OCI-LY3 (cell line): ENCODE measurements at regions not wholly inside any gene's neighbourhood (a gene's known extent, or its start where the extent isn't known, plus 50 kb on each side); places are given as distances from the start of the nearest gene placed in this dataset.

Experiments
- H2AFZ ChIP-seq: fragments of 200-600, 300-600 bp; shearing (Covaris generic); 2 replicates; pipeline ENCODE4 v1.6.0; 2014; ENCODE audit warnings: antibody characterized with exemption, low read depth, low read length
- H3K27ac ChIP-seq: fragments of 200-600, 300-600 bp; sonication (generic); 2 replicates; pipeline ENCODE4 v1.5.1; 2014; ENCODE audit warnings: mild to moderate bottlenecking, low read length, moderate library complexity, mixed read lengths
- H3K27me3 ChIP-seq: fragments of 200-600, 300-600 bp; sonication (generic); 2 replicates; pipeline ENCODE4 v1.6.1; 2014; ENCODE audit warnings: low read depth, low read length, mixed read lengths
- H3K36me3 ChIP-seq: fragments of 200-600, 300-600 bp; sonication (generic); replicated peaks from 2 replicates; pipeline ENCODE3; 2014; ENCODE audit warnings: low read depth, low read length, mixed read lengths
- H3K4me1 ChIP-seq: fragments of 300-600, 200-600 bp; sonication (generic); 2 replicates; pipeline ENCODE4 v1.6.1; 2014; ENCODE audit warnings: low read length, mixed read lengths
- H3K4me2 ChIP-seq: fragments of 200-600, 300-600 bp; sonication (generic); 2 replicates; pipeline ENCODE4 v1.6.1; 2014; ENCODE audit warnings: low read length, mixed read lengths
- H3K4me3 ChIP-seq: fragments of 300-600, 200-600 bp; sonication (generic); 2 replicates; pipeline ENCODE4 v1.5.1; 2014; ENCODE audit warnings: antibody characterized with exemption, mild to moderate bottlenecking, low read length, moderate library complexity
- H3K79me2 ChIP-seq: fragments of 300-600, 200-600 bp; shearing (Covaris generic); 2 replicates; pipeline ENCODE4 v1.6.1; 2014; ENCODE audit warnings: mild to moderate bottlenecking, low read length, mixed read lengths
- H3K9ac ChIP-seq: fragments of 300-600, 200-600 bp; shearing (Covaris generic); 2 replicates; pipeline ENCODE4 v1.6.0; 2014; ENCODE audit warnings: mild to moderate bottlenecking, low read length, moderate library complexity
- H3K9me3 ChIP-seq: fragments of 200-600, 300-600 bp; shearing (Covaris generic); 2 replicates; pipeline ENCODE4 v1.6.1; 2014; ENCODE audit warnings: low read length, mixed read lengths; ENCODE audit not compliant: insufficient read depth
- H4K20me1 ChIP-seq: fragments of 200-600, 300-600 bp; sonication (generic); 2 replicates; pipeline ENCODE4 v1.6.1; 2016; ENCODE audit warnings: low read length, mixed read lengths; ENCODE audit not compliant: insufficient read depth
- EZH2phosphoT487 ChIP-seq: fragments of 200-600 bp; shearing (Covaris generic); IDR thresholded peaks from 2 replicates; pipeline ENCODE4 v1.6.1; 2018; ENCODE audit warnings: antibody characterized with exemption, mixed run types, low read depth
- TF ChIP-seq, protein P1 (sequence below): fragments of 200-600, 300-600 bp; sonication (generic); IDR thresholded peaks from 2 replicates; pipeline ENCODE4 v1.5.1; 2014; ENCODE audit warnings: antibody characterized with exemption, low read length, low read depth

DNA sequence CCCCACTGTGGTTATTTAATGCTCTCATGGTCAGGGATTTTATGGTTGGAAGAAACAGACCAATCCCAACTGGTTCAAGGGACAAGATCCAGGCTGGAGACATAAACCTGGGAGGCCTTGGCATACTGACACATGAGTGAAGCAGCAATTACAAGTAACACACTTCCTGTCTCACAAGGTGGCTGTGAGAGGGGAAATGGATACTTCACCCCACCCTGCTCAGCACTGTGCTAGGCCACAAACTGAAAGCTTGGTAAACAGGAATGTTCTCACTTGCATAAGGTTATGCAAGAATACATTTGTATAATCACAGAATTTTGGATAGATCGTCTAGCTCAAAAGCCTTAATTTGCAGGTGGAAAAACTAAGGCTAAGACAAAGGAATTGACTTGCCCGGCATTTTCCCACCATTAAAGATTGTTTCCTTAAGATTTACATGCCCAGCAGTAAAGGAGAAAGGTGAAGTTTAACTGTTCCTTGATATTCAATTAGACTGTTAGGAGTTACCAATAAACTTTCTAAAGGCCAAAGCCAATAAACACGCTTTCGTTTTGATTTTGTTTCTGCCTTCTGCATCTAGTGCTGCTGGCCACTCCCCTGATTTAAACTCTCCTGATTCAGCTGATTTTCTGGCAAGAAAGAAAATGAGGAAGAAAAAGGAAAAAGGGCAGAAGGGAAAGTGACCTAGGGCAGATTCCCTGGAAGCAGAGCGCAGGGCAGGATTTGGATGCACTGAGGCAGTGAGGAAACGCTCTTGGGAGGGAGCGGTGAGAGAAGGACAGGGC is 215.6 kb upstream of the CDH5 start:
- H3K79me2 ChIP-seq, result no peaks in the 10 kb centered on the region
- peaks cover 22% of the 10 kb centered on the region; the same call in 1 of the 2 replicates for H3K27me3 ChIP-seq
- H3K36me3 ChIP-seq, result no peaks in the 10 kb centered on the region
- no peaks in the 10 kb centered on the region for H3K9me3 ChIP-seq
- no peak overlapping the region for H3K27ac ChIP-seq
- H3K4me1 ChIP-seq, result no peaks in the 10 kb centered on the region
- TF ChIP-seq, protein P1, sequence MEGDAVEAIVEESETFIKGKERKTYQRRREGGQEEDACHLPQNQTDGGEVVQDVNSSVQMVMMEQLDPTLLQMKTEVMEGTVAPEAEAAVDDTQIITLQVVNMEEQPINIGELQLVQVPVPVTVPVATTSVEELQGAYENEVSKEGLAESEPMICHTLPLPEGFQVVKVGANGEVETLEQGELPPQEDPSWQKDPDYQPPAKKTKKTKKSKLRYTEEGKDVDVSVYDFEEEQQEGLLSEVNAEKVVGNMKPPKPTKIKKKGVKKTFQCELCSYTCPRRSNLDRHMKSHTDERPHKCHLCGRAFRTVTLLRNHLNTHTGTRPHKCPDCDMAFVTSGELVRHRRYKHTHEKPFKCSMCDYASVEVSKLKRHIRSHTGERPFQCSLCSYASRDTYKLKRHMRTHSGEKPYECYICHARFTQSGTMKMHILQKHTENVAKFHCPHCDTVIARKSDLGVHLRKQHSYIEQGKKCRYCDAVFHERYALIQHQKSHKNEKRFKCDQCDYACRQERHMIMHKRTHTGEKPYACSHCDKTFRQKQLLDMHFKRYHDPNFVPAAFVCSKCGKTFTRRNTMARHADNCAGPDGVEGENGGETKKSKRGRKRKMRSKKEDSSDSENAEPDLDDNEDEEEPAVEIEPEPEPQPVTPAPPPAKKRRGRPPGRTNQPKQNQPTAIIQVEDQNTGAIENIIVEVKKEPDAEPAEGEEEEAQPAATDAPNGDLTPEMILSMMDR, result no peak
- no peak for TF ChIP-seq EZH2phosphoT487
- H3K4me3 ChIP-seq, result no peak overlapping the region
- H4K20me1 ChIP-seq, result no peaks in the 10 kb centered on the region
- H3K4me2 ChIP-seq, result no peak overlapping the region
- no peak overlapping the region for H2AFZ ChIP-seq
- no peak overlapping the region for H3K9ac ChIP-seq

DNA sequence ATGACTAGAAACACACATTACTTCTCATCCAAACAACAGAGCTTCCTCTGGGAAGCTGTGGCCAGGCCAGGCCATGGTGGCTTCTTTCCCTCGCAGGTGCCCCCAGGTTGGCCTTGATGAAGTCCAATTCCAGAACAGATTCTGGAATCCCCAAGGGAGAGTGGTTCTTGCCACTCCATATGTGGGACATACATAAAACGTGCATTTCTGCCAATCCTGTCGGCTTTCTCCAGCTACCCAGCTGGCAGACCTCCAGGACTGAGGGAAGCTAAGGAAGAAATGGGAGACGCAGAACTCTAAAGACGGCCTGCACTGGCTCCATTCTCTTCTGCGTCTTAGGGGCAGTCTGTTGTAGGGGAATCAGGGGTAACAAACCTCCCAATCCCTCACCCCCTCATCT is 219.2 kb upstream of the CDH5 start:
- TF ChIP-seq EZH2phosphoT487, result no peak
- TF ChIP-seq, protein P1, result no peak
- no peaks in the 10 kb centered on the region for H3K4me1 ChIP-seq
- H3K79me2 ChIP-seq, result no peaks in the 10 kb centered on the region
- H3K9ac ChIP-seq, result no peak overlapping the region
- H4K20me1 ChIP-seq, result no peaks in the 10 kb centered on the region
- peaks cover 48% of the 10 kb centered on the region for H3K27me3 ChIP-seq
- H3K4me3 ChIP-seq, result no peak overlapping the region
- H3K36me3 ChIP-seq, result no peaks in the 10 kb centered on the region
- H3K4me2 ChIP-seq, result no peak overlapping the region
- H2AFZ ChIP-seq, result no peak overlapping the region
- H3K9me3 ChIP-seq, result no peaks in the 10 kb centered on the region
- no peak overlapping the region for H3K27ac ChIP-seq

DNA sequence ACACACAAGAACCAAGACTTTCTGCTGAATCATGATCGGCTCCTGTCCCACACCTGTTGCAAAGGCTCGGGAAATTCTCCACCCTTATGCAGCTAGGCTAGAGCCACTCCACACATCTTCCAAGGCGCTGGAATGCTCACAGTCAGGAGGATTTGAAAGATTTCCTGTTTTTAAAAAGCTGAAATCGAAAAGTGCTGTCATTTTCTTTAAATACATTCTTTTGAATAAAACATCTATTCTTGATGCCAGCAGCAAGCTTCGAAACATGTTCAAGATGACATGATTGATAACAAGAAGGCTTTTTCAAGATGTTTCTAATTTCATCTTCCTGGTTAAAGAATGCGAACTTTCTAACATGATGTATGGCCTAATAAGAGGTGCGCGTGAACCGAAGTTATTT is 219.7 kb upstream of the CDH5 start:
- TF ChIP-seq, protein P1, result no peak
- TF ChIP-seq EZH2phosphoT487, result no peak
- no peak overlapping the region for H3K9ac ChIP-seq
- no peak overlapping the region for H3K4me3 ChIP-seq

DNA sequence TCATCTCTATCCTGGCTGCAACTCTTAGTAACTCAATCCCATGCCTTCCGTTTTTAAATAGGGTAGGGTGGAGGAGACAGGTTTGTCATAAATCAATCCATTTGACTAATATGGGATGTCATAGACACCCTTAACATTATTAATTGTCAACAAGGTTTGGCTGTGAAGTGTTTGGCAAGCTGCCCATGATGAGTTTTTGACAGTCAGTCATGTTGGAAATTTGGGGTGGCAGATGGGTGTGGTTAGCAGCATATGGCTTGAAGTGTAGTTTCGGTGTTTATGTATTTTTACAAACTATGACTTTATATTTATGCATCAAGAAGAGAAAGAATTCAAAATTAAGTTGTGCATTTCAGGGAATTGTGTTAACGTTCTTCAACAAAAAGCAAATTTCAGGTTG is 221.8 kb upstream of the CDH5 start:
- Histone ChIP-seq H3K36me3 (no peaks in the 10 kb centered on the region), H3K9ac (no peak overlapping the region), H3K79me2 (no peaks in the 10 kb centered on the region), H3K9me3 (no peaks in the 10 kb centered on the region), H3K4me1 (no peaks in the 10 kb centered on the region), H3K4me2 (no peak overlapping the region), H2AFZ (no peak overlapping the region), H3K27me3 (peaks cover 58% of the 10 kb centered on the region), H4K20me1 (no peaks in the 10 kb centered on the region), H3K4me3 (no peak overlapping the region), H3K27ac (no peak overlapping the region)
- TF ChIP-seq, protein P1, result no peak
- no peak for TF ChIP-seq EZH2phosphoT487

More for the DNA sequence above, 219.7 kb upstream of the CDH5 start:
- peaks cover 48% of the 10 kb centered on the region for H3K27me3 ChIP-seq
- H3K79me2 ChIP-seq, result no peaks in the 10 kb centered on the region
- no peak overlapping the region for H3K27ac ChIP-seq
- H2AFZ ChIP-seq, result no peak overlapping the region
- H4K20me1 ChIP-seq, result no peaks in the 10 kb centered on the region
- H3K4me2 ChIP-seq, result no peak overlapping the region
- no peaks in the 10 kb centered on the region for H3K36me3 ChIP-seq
- H3K9me3 ChIP-seq, result no peaks in the 10 kb centered on the region
- no peaks in the 10 kb centered on the region for H3K4me1 ChIP-seq
